Gastroesophageal sphincter (tissue), 3 donors: ENCODE measurements at regions not wholly inside any gene's neighbourhood (a gene's known extent, or its start where the extent isn't known, plus 50 kb on each side); places are given as distances from the start of the nearest gene placed in this dataset.

Experiments
- POLR2A ChIP-seq, 2 donors: fragments of 450-650 bp; IDR thresholded peaks; one replicate each; pipeline ENCODE4 v1.6.1; 2017; ENCODE audit warnings: antibody characterized with exemption in 2 of 2, mild to moderate bottlenecking in 2 of 2, moderate library complexity in 1 of 2
- POLR2AphosphoS5 ChIP-seq: sonication (generic); formaldehyde crosslinking; IDR thresholded peaks from one replicate; pipeline ENCODE4 v1.6.1; 2017; ENCODE audit warnings: antibody characterized with exemption
- TF ChIP-seq, protein P1 (sequence below), 4 experiments: fragments of 200-600 bp in 2 of 4; fragments of 450-650 bp in 2 of 4; sonication (generic) in 1 of 4; IDR thresholded peaks; one replicate each; pipeline ENCODE4 v1.5.1; 2017 to 2019; ENCODE audit warnings: antibody characterized with exemption in 4 of 4, mild to moderate bottlenecking in 2 of 4, moderate library complexity in 2 of 4

- TF ChIP-seq POLR2A (IDR thresholded peaks at IDR 0.05), result no peak
- TF ChIP-seq, protein P1, sequence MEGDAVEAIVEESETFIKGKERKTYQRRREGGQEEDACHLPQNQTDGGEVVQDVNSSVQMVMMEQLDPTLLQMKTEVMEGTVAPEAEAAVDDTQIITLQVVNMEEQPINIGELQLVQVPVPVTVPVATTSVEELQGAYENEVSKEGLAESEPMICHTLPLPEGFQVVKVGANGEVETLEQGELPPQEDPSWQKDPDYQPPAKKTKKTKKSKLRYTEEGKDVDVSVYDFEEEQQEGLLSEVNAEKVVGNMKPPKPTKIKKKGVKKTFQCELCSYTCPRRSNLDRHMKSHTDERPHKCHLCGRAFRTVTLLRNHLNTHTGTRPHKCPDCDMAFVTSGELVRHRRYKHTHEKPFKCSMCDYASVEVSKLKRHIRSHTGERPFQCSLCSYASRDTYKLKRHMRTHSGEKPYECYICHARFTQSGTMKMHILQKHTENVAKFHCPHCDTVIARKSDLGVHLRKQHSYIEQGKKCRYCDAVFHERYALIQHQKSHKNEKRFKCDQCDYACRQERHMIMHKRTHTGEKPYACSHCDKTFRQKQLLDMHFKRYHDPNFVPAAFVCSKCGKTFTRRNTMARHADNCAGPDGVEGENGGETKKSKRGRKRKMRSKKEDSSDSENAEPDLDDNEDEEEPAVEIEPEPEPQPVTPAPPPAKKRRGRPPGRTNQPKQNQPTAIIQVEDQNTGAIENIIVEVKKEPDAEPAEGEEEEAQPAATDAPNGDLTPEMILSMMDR (IDR thresholded peaks at IDR 0.05), result no peak
- no peak for TF ChIP-seq POLR2AphosphoS5
Measured at GRCh38 chr13:93169980-93170379, 56.6 kb upstream of the GPC6 start.
